HCT116 (cell line): ENCODE measurements at regions not wholly inside any gene's neighbourhood (a gene's known extent, or its start where the extent isn't known, plus 50 kb on each side); places are given as distances from the start of the nearest gene placed in this dataset.

Experiments used
- ATAC-seq: fragments of 200-7000 bp; cut with Tn5 transposase; 2 replicates; pipeline ENCODE4 v1.9.1; 2020; ENCODE audit warnings: mild to moderate bottlenecking, moderate library complexity
- BruUV-seq: library from RNA; stranded (reverse); fragments of 400-500 nt; replicated peaks from 2 replicates; lab custom pipeline; 2021; lab: Mats Ljungman, UMichigan
- CTCF ChIA-PET: fragments of 300-600 bp; sonication (Branson Sonifier 250); formaldehyde crosslinking; loops from one replicate; lab custom pipeline; 2021; ENCODE audit warnings: antibody characterized with exemption; lab: Charles Lee
- POLR2A ChIA-PET: fragments of 300-600, 350-600 bp; sonication (Branson Sonifier 250); formaldehyde crosslinking; loops from one replicate; lab custom pipeline; 2021; ENCODE audit warnings: antibody characterized with exemption; lab: Charles Lee
- RAD21 ChIA-PET, 2 experiments: fragments of 300-600 bp; sonication (Branson Sonifier 250); formaldehyde crosslinking; loops; one replicate each; lab custom pipeline; 2023; ENCODE audit warnings: low total read pairs in 2 of 2; ENCODE audit not compliant: uncharacterized antibody in 2 of 2, unreplicated experiment in 2 of 2, low non-redundant PET in 1 of 2; lab: Charles Lee
- DNase-seq: peaks from one replicate; pipeline ENCODE4 v3.0.0-alpha.2; 2010; ENCODE audit warnings: low read depth, low spot score
- H2AFZ ChIP-seq: fragments of 200-600 bp; shearing (Covaris generic), sonication (generic); 2 replicates; pipeline ENCODE4 v1.6.1; 2017; ENCODE audit warnings: low read depth, mixed run types, mixed read lengths, antibody characterized with exemption, low read length; ENCODE audit not compliant: poor library complexity, severe bottlenecking
- H3K27ac ChIP-seq: 2 replicates; pipeline ENCODE4 v1.5.1; 2012; ENCODE audit warnings: low read depth, low read length
- H3K27me3 ChIP-seq: fragments of 200-600 bp; sonication (generic); 2 replicates; pipeline ENCODE4 v1.6.1; 2016; ENCODE audit warnings: mixed run types, low read length, mixed read lengths; ENCODE audit not compliant: insufficient read depth
- H3K36me3 ChIP-seq, 2 experiments: fragments of 200-500 bp in 1 of 2; fragments of 200-600 bp in 1 of 2; sonication (Bioruptor generic) in 1 of 2; sonication (generic) in 1 of 2; 2 replicates each; pipeline versions ENCODE4 v1.5.1 to v1.6.1; 2014 to 2016; ENCODE audit warnings: low read length in 2 of 2, inconsistent platforms in 1 of 2, mixed read lengths in 1 of 2, mixed run types in 1 of 2; ENCODE audit not compliant: insufficient read depth in 2 of 2, control insufficient read depth in 1 of 2
- H3K4me1 ChIP-seq, 2 experiments: fragments of 200-600 bp in 1 of 2; sonication (generic) in 1 of 2; 2 replicates each; pipeline versions ENCODE4 v1.5.1 to v1.6.1; 2012 to 2017; ENCODE audit warnings: low read length in 2 of 2, inconsistent platforms in 1 of 2, mild to moderate bottlenecking in 1 of 2, mixed read lengths in 1 of 2, mixed run types in 1 of 2, moderate library complexity in 1 of 2; ENCODE audit not compliant: insufficient read depth in 2 of 2, control insufficient read depth in 1 of 2
- H3K4me2 ChIP-seq: fragments of 200-600 bp; sonication (generic); 2 replicates; pipeline ENCODE4 v1.6.1; 2017; ENCODE audit warnings: mixed run types, low read length, mixed read lengths
- H3K4me3 ChIP-seq, 2 experiments: fragments of 200-600 bp in 1 of 2; sonication (generic) in 1 of 2; replicated peaks in 1 of 2; 2 replicates each; pipeline ENCODE4 v1.5.1; 2011 to 2016; ENCODE audit warnings: low read length in 2 of 2, control low read depth in 1 of 2, low read depth in 1 of 2, mild to moderate bottlenecking in 1 of 2, mixed read lengths in 1 of 2, mixed run types in 1 of 2
- H3K79me2 ChIP-seq: fragments of 200-600 bp; sonication (generic); 2 replicates; pipeline ENCODE4 v1.6.1; 2017; ENCODE audit warnings: mild to moderate bottlenecking, mixed run types, low read length, moderate library complexity, mixed read lengths; ENCODE audit not compliant: insufficient read depth
- H3K9ac ChIP-seq: fragments of 200-600 bp; sonication (generic); 2 replicates; pipeline ENCODE4 v1.6.1; 2016; ENCODE audit warnings: low read length, mixed read lengths
- H3K9me2 ChIP-seq: fragments of 200-600 bp; sonication (generic), shearing (Covaris generic); 2 replicates; pipeline ENCODE4 v1.6.1; 2017; ENCODE audit warnings: mixed run types, mild to moderate bottlenecking, moderate library complexity; ENCODE audit not compliant: insufficient read depth
- H3K9me3 ChIP-seq, 2 experiments: fragments of 200-500 bp in 1 of 2; fragments of 200-600 bp in 1 of 2; sonication (Bioruptor generic) in 1 of 2; sonication (generic) in 1 of 2; 2 replicates each; pipeline ENCODE4 v1.6.1; 2014 to 2017; ENCODE audit warnings: low read length in 2 of 2, mixed read lengths in 2 of 2, inconsistent platforms in 1 of 2, low read depth in 1 of 2, mild to moderate bottlenecking in 1 of 2, mixed run types in 1 of 2, moderate library complexity in 1 of 2; ENCODE audit not compliant: control insufficient read depth in 1 of 2, insufficient read depth in 1 of 2
- H4K20me1 ChIP-seq: fragments of 200-600 bp; sonication (generic), shearing (Covaris generic); 2 replicates; pipeline ENCODE4 v1.6.1; 2017; ENCODE audit warnings: mixed run types, mild to moderate bottlenecking, moderate library complexity; ENCODE audit not compliant: insufficient read depth
- CBX3 ChIP-seq: IDR thresholded peaks from 2 replicates; pipeline ENCODE4 v1.6.1; 2012; ENCODE audit warnings: low read depth
- CEBPB ChIP-seq: IDR thresholded peaks from 2 replicates; pipeline ENCODE4 v1.6.1; 2012; ENCODE audit warnings: low read depth
- EGR1 ChIP-seq: IDR thresholded peaks from 2 replicates; pipeline ENCODE4 v1.6.1; 2012; ENCODE audit warnings: low read depth
- ELF1 ChIP-seq: IDR thresholded peaks from 2 replicates; pipeline ENCODE4 v1.6.1; 2012; ENCODE audit warnings: low read depth, borderline replicate concordance
- JUND ChIP-seq: IDR thresholded peaks from 2 replicates; pipeline ENCODE4 v1.6.1; 2012
- POLR2AphosphoS5 ChIP-seq: IDR thresholded peaks from 2 replicates; pipeline ENCODE4 v1.6.1; 2011; ENCODE audit warnings: mild to moderate bottlenecking, low read depth, low read length, moderate library complexity
- SIN3A ChIP-seq: IDR thresholded peaks from 2 replicates; pipeline ENCODE4 v1.6.1; 2012; ENCODE audit warnings: low read depth
- SP1 ChIP-seq: IDR thresholded peaks from 2 replicates; pipeline ENCODE4 v1.6.1; 2012; ENCODE audit warnings: low read depth
- ZFX ChIP-seq: fragments of 450-650 bp; IDR thresholded peaks from 2 replicates; pipeline ENCODE4 v1.6.1; 2017
- intact Hi-C: fragments of 100-400 bp; cut with micrococcal nuclease; formaldehyde crosslinking; loops from 2 replicates; pipeline ENCODE4 v1.10.0; 2022

DNA sequence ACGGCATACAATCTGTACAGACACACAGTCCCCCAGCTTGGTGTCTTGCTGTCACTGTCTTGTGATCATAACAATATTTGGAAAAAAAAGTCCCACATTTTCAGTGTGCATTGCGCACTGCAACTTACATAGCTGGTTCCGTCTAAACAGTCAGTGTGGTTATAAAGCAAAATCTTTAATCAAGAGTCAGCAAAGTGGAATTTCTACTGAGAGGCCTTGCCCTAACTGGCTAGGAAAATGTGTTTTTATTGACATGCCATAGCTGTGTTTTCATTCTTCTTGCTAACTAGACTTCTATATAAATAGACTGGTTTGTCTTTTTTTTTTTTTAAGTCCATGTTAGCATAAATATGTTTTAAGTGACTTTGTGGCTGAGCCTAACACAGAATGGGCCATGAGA is 174.8 kb downstream of the POLR2M start:
- no peak for DNase-seq
- CTCF ChIA-PET = interaction anchor here (1.2 to 1.4 kb wide), 2 partner anchors 15 to 21 kb away, joined by 5 to 7 read pairs; no protein-coding TSS in a partner anchor
- Histone ChIP-seq H3K4me1 (peaks cover 8 to 17% of the 10 kb centered on the region in 2 experiments), H3K36me3 (no peaks in the 10 kb centered on the region), H3K4me2 (no peak overlapping the region), H3K9me2 (no peaks in the 10 kb centered on the region), H4K20me1 (no peaks in the 10 kb centered on the region), H3K9ac (no peak overlapping the region), H3K27me3 (no peaks in the 10 kb centered on the region; the same call in 1 of the 2 replicates), H3K27ac (no peak overlapping the region), H3K4me3 (no peak overlapping the region), H3K79me2 (no peaks in the 10 kb centered on the region), H2AFZ (no peak overlapping the region), H3K9me3 (no peaks in the 10 kb centered on the region)
- POLR2A ChIA-PET = no interaction called here
- no peak for ATAC-seq
- intact Hi-C loops = no loop called here
- TF ChIP-seq SIN3A (no peak), POLR2AphosphoS5 (no peak), EGR1 (no peak), SP1 (no peak), ELF1 (no peak), JUND (no peak), ZFX (no peak), CEBPB (no peak), CBX3 (no peak)
- RAD21 ChIA-PET = interaction anchor here in 1 of 2 experiments (0.6 kb wide), 1 partner anchor 130 kb away, joined by 3 read pairs; no protein-coding TSS in a partner anchor
- no TSS peak for BruUV-seq

- H3K9ac ChIP-seq = no peak overlapping the region
- H3K4me1 ChIP-seq = peaks cover 8 to 17% of the 10 kb centered on the region in 2 experiments
- no peak for TF ChIP-seq SIN3A
- no peak for TF ChIP-seq CBX3
- no peak for TF ChIP-seq ELF1
- H3K27ac ChIP-seq = no peak overlapping the region
- ChIA-PET POLR2A (no interaction called here), CTCF (interaction anchor here (1.2 kb wide), 1 partner anchor 21 kb away, joined by 5 read pairs; no protein-coding TSS in a partner anchor), RAD21 (no interaction called here)
- no peaks in the 10 kb centered on the region for H3K79me2 ChIP-seq
- no TSS peak for BruUV-seq
- intact Hi-C loops = no loop called here
- no peaks in the 10 kb centered on the region for H3K9me3 ChIP-seq
- H3K27me3 ChIP-seq = no peaks in the 10 kb centered on the region; the same call in 1 of the 2 replicates
- H3K36me3 ChIP-seq = no peaks in the 10 kb centered on the region
- DNase-seq (no peak), ATAC-seq (no peak)
- no peaks in the 10 kb centered on the region for H4K20me1 ChIP-seq
- no peaks in the 10 kb centered on the region for H3K9me2 ChIP-seq
- no peak overlapping the region for H2AFZ ChIP-seq
- no peak overlapping the region for H3K4me2 ChIP-seq
- no peak overlapping the region for H3K4me3 ChIP-seq
Measured at GRCh38 chr15:57881972-57882371, 175.5 kb downstream of the POLR2M start.
